ENCODE measurements at regions not wholly inside any gene's neighbourhood (a gene's known extent, or its start where the extent isn't known, plus 50 kb on each side); places are given as distances from the start of the nearest gene placed in this dataset.

- CTCF ChIA-PET = no interaction called here
- no TSS peak for BruUV-seq (replicated peaks)
- Histone ChIP-seq H3K27ac (ENCODE audit: low read depth, low read length) (no peak overlapping the region), H3K9ac (ENCODE audit: low read length) (no peak overlapping the region), H3K9me2 (ENCODE audit: insufficient read depth) (no peaks in the 10 kb centered on the region), H3K79me2 (ENCODE audit: insufficient read depth, low read length) (no peaks in the 10 kb centered on the region), H3K4me3 (replicated peaks in 1 of 2; ENCODE audit: low read depth in 1 of 2, low read length in 2 of 2) (no peak overlapping the region), H3K4me1 (ENCODE audit: control insufficient read depth in 1 of 2, insufficient read depth in 2 of 2, low read length in 2 of 2) (peaks cover 0 to 8% of the 10 kb centered on the region in 2 experiments; a peak in 2 of 4 replicates), H3K36me3 (ENCODE audit: control insufficient read depth in 1 of 2, insufficient read depth in 2 of 2, low read length in 2 of 2) (no peaks in the 10 kb centered on the region), H3K4me2 (ENCODE audit: low read length) (no peak overlapping the region), H4K20me1 (ENCODE audit: insufficient read depth) (no peaks in the 10 kb centered on the region), H3K27me3 (ENCODE audit: insufficient read depth, low read length) (no peaks in the 10 kb centered on the region), H2AFZ (ENCODE audit: low read depth, low read length, poor library complexity, severe bottlenecking) (no peak overlapping the region), H3K9me3 (ENCODE audit: control insufficient read depth in 1 of 2, insufficient read depth in 1 of 2, low read depth in 1 of 2, low read length in 2 of 2) (no peaks in the 10 kb centered on the region)
- no peak for TF ChIP-seq REST (IDR thresholded peaks at IDR 0.05; ENCODE audit: low read depth)
- no peak for TF ChIP-seq EGR1 (IDR thresholded peaks at IDR 0.05; ENCODE audit: low read depth)
- no peak for TF ChIP-seq YY1 (IDR thresholded peaks at IDR 0.05; ENCODE audit: extremely low read depth, insufficient replicate concordance, low read depth, low read length)
- TF ChIP-seq SIN3A (IDR thresholded peaks at IDR 0.05; ENCODE audit: low read depth) = no peak
- TF ChIP-seq RAD21 (IDR thresholded peaks at IDR 0.05; ENCODE audit: low read depth) = no peak
- no peak for TF ChIP-seq MAX (IDR thresholded peaks at IDR 0.05)
- intact Hi-C loops (cut with micrococcal nuclease) = no loop called here
- ATAC-seq (no peak), DNase-seq (ENCODE audit: low read depth, low spot score) (no peak)
- RAD21 ChIA-PET (ENCODE audit: low non-redundant PET in 1 of 2, low total read pairs in 2 of 2, uncharacterized antibody in 2 of 2, unreplicated experiment in 2 of 2) = no interaction called here
- POLR2A ChIA-PET = no interaction called here
Observed at GRCh38 chr10:44308935-44309334, 76.0 kb downstream of the CXCL12 start.

GRCh38 chr10:44307691-44308090, 77.2 kb downstream of the CXCL12 start:
- no peak overlapping the region for H3K9ac ChIP-seq (ENCODE audit: low read length)
- no peak overlapping the region for H3K27ac ChIP-seq (ENCODE audit: low read depth, low read length)
- no peaks in the 10 kb centered on the region for H4K20me1 ChIP-seq (ENCODE audit: insufficient read depth)
- H3K9me2 ChIP-seq (ENCODE audit: insufficient read depth) = no peaks in the 10 kb centered on the region
- no peak overlapping the region for H3K4me2 ChIP-seq (ENCODE audit: low read length)
- no peak for ATAC-seq
- POLR2A ChIA-PET = no interaction called here
- peaks cover 0 to 8% of the 10 kb centered on the region in 2 experiments; a peak in 2 of 4 replicates for H3K4me1 ChIP-seq (ENCODE audit: control insufficient read depth in 1 of 2, insufficient read depth in 2 of 2, low read length in 2 of 2)
- no peak for DNase-seq (ENCODE audit: low read depth, low spot score)
- H3K9me3 ChIP-seq (ENCODE audit: control insufficient read depth in 1 of 2, insufficient read depth in 1 of 2, low read depth in 1 of 2, low read length in 2 of 2) = no peaks in the 10 kb centered on the region
- RAD21 ChIA-PET (ENCODE audit: low non-redundant PET in 1 of 2, low total read pairs in 2 of 2, uncharacterized antibody in 2 of 2, unreplicated experiment in 2 of 2) = no interaction called here
- H3K79me2 ChIP-seq (ENCODE audit: insufficient read depth, low read length) = no peaks in the 10 kb centered on the region
- intact Hi-C loops (cut with micrococcal nuclease) = no loop called here
- no peak overlapping the region for H3K4me3 ChIP-seq (replicated peaks in 1 of 2; ENCODE audit: low read depth in 1 of 2, low read length in 2 of 2)
- CTCF ChIA-PET = interaction anchor here (0.5 kb wide), 1 partner anchor 942 kb away, joined by 5 read pairs; no protein-coding TSS in a partner anchor
- no peaks in the 10 kb centered on the region for H3K36me3 ChIP-seq (ENCODE audit: control insufficient read depth in 1 of 2, insufficient read depth in 2 of 2, low read length in 2 of 2)
- no peaks in the 10 kb centered on the region for H3K27me3 ChIP-seq (ENCODE audit: insufficient read depth, low read length)
- no peak overlapping the region for H2AFZ ChIP-seq (ENCODE audit: low read depth, low read length, poor library complexity, severe bottlenecking)
- no TSS peak for BruUV-seq (replicated peaks)
- no peak for TF ChIP-seq TCF7L2 (IDR thresholded peaks at IDR 0.05; ENCODE audit: borderline replicate concordance, extremely low read depth, insufficient read depth, insufficient read length)
- TF ChIP-seq YY1 (IDR thresholded peaks at IDR 0.05; ENCODE audit: extremely low read depth, insufficient replicate concordance, low read depth, low read length) = no peak
- no peak for TF ChIP-seq CBX3 (IDR thresholded peaks at IDR 0.05; ENCODE audit: low read depth)
- TF ChIP-seq ZFX (IDR thresholded peaks at IDR 0.05) = no peak
- TF ChIP-seq ZNF274 (IDR thresholded peaks at IDR 0.05; ENCODE audit: low read depth, low read length) = no peak
- no peak for TF ChIP-seq FOSL1 (IDR thresholded peaks at IDR 0.05; ENCODE audit: low read depth)
- TF ChIP-seq CEBPB (IDR thresholded peaks at IDR 0.05; ENCODE audit: low read depth) = no peak
- TF ChIP-seq ATF3 (IDR thresholded peaks at IDR 0.05) = no peak
- no peak for TF ChIP-seq SRF (IDR thresholded peaks at IDR 0.05; ENCODE audit: low read depth)
- no peak for TF ChIP-seq CTCF (IDR thresholded peaks at IDR 0.05 in 2 of 3, conservative IDR thresholded peaks at IDR 0.05 in 1 of 3; ENCODE audit: borderline replicate concordance in 1 of 3, insufficient read depth in 1 of 3, low read depth in 2 of 3, low read length in 2 of 3)
- no peak for TF ChIP-seq EZH2 (IDR thresholded peaks at IDR 0.05)
- no peak for TF ChIP-seq SIN3A (IDR thresholded peaks at IDR 0.05; ENCODE audit: low read depth)
- no peak for TF ChIP-seq SP1 (IDR thresholded peaks at IDR 0.05; ENCODE audit: low read depth)

All from HCT116 (cell line).